T-cell (primary cell): ENCODE measurements at regions not wholly inside any gene's neighbourhood (a gene's known extent, or its start where the extent isn't known, plus 50 kb on each side); places are given as distances from the start of the nearest gene placed in this dataset.

ENCODE experiments used
- ATAC-seq, 4 experiments: fragments of 200-7000 bp in 3 of 4; fragments of 150-1000 bp in 1 of 4; cut with Tn5 transposase; replicated peaks in 1 of 4; 1 replicate in 3 of 4; 2 replicates in 1 of 4; pipeline ENCODE4 v1.10.0; 2021; ENCODE audit warnings: moderate library complexity in 3 of 4, mild to moderate bottlenecking in 2 of 4, moderate number of reproducible peaks in 1 of 4
- CTCF ChIA-PET, 2 donors: fragments of 300-600 bp; sonication (Branson Sonifier 250); formaldehyde crosslinking; loops; one replicate each; lab custom pipeline; 2022; ENCODE audit warnings: antibody characterized with exemption in 2 of 2; lab: Charles Lee
- POLR2A ChIA-PET, 2 donors: fragments of 300-600 bp; sonication (Branson Sonifier 250); formaldehyde crosslinking; loops; one replicate each; lab custom pipeline; 2022; ENCODE audit warnings: antibody characterized with exemption in 2 of 2; lab: Charles Lee
- DNase-seq, 35 experiments: peaks; one replicate each; pipeline versions ENCODE4 v3.0.0 to v3.0.0-alpha.2; 2013 to 2023
- H3K27ac ChIP-seq: one replicate; pipeline ENCODE4 v1.5.1; 2013; ENCODE audit warnings: low read length
- H3K27me3 ChIP-seq, 2 experiments: replicated peaks in 1 of 2; 1 replicate in 1 of 2; 2 replicates in 1 of 2; pipeline versions ENCODE4 v1.6.1 to v1.7.0; 2013; ENCODE audit warnings: low read length in 1 of 2, mixed read lengths in 1 of 2; ENCODE audit not compliant: control insufficient read depth in 2 of 2, insufficient read depth in 2 of 2; ENCODE audit errors: extremely low read depth in 1 of 2
- H3K36me3 ChIP-seq, 2 donors: 1 replicate in 1 of 2; 2 replicates in 1 of 2; pipeline versions ENCODE4 v1.6.1 to v1.7.0; 2013; ENCODE audit warnings: low read length in 1 of 2; ENCODE audit not compliant: control insufficient read depth in 2 of 2, insufficient read depth in 1 of 2; ENCODE audit errors: extremely low read depth in 1 of 2
- H3K4me1 ChIP-seq, 2 experiments: 1 replicate in 1 of 2; 2 replicates in 1 of 2; pipeline versions ENCODE4 v1.6.1 to v1.7.0; 2013; ENCODE audit warnings: low read length in 2 of 2, mixed read lengths in 1 of 2; ENCODE audit not compliant: insufficient read depth in 2 of 2, control insufficient read depth in 1 of 2; ENCODE audit errors: extremely low read depth in 1 of 2
- H3K4me3 ChIP-seq, 2 donors: 1 replicate in 1 of 2; 2 replicates in 1 of 2; pipeline versions ENCODE4 v1.5.1 to v1.7.0; 2013; ENCODE audit warnings: mild to moderate bottlenecking in 2 of 2, low read length in 1 of 2, moderate library complexity in 1 of 2; ENCODE audit not compliant: control insufficient read depth in 1 of 2; ENCODE audit errors: extremely low read depth in 1 of 2
- H3K9me3 ChIP-seq: 2 replicates; pipeline ENCODE4 v1.7.0; 2013
- H3K27ac Mint-ChIP-seq, 2 donors: one replicate each; pipeline ENCODE4 v1.8.0; 2020 to 2021; ENCODE audit warnings: mild to moderate bottlenecking in 2 of 2, mixed read lengths in 2 of 2
- H3K27me3 Mint-ChIP-seq, 2 donors: one replicate each; pipeline ENCODE4 v1.8.0; 2021 to 2022; ENCODE audit warnings: mixed read lengths in 2 of 2
- H3K36me3 Mint-ChIP-seq: one replicate; pipeline ENCODE4 v1.8.0; 2021; ENCODE audit warnings: mixed read lengths
- H3K4me1 Mint-ChIP-seq, 3 donors: one replicate each; pipeline ENCODE4 v1.8.0; 2020 to 2022; ENCODE audit warnings: mixed read lengths in 3 of 3, mild to moderate bottlenecking in 1 of 3
- H3K4me3 Mint-ChIP-seq, 3 donors: one replicate each; pipeline ENCODE4 v1.8.0; 2020 to 2022; ENCODE audit warnings: mild to moderate bottlenecking in 3 of 3, mixed read lengths in 3 of 3, moderate library complexity in 3 of 3
- H3K9me3 Mint-ChIP-seq, 3 donors: one replicate each; pipeline ENCODE4 v1.8.0; 2020 to 2022; ENCODE audit warnings: mixed read lengths in 3 of 3
- WGBS: methylation state at CpG from one replicate; pipeline ENCODE4 v1.1.5; 2013; ENCODE audit warnings: missing lambda C conversion rate; ENCODE audit not compliant: insufficient coverage; 5-methylcytosine and 5-hydroxymethylcytosine counted together

DNA sequence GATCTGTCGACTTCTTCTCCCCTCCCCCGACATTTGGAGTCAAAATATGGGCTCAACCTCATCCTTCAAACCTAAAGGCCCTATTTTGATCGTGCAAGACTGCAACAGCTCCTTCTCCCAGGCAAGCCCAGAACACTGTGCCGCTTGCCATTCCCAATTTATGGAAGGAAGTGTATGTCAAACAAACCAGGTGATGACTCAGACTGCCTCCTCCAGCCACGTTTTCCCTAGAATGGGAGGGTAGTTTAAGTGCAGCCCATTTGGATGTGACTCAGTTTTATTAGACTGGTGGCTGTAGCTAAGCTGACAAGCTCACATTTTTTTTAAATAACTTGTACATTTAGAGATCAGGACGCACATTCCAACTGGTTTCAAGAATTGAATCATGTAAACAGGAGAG lies 570.4 kb upstream of the DIPK2B start:
- Mint-ChIP-seq H3K27me3 (no peaks in the 10 kb centered on the region), H3K4me1 (peaks cover 32 to 54% (median 45%) of the 10 kb centered on the region in 3 donors), H3K27ac (peak overlapping the region; percentile 93 to 97), H3K9me3 (no peaks in the 10 kb centered on the region), H3K4me3 (peak overlapping the region; percentile 67 to 79 (median 76)), H3K36me3 (no peaks in the 10 kb centered on the region)
- no peaks in the 10 kb centered on the region for H3K36me3 ChIP-seq
- H3K4me1 ChIP-seq = peaks cover 4 to 14% of the 10 kb centered on the region in 2 experiments
- H3K4me3 ChIP-seq = peak overlapping the region in 1 of 2 donors; percentile 26
- peak overlapping the region; percentile 91 for H3K27ac ChIP-seq
- ATAC-seq (no peak), DNase-seq (peak in 1 of 35 experiments; percentile 19)
- H3K9me3 ChIP-seq = no peaks in the 10 kb centered on the region
- no peaks in the 10 kb centered on the region for H3K27me3 ChIP-seq
- POLR2A ChIA-PET = interaction anchor here (0.6 to 2.1 kb wide), 3 partner anchors 13 to 898 kb away, joined by 3 to 12 read pairs (median 6); no protein-coding TSS in a partner anchor
- CTCF ChIA-PET = interaction anchor here (0.6 to 1.4 kb wide), 3 partner anchors 17 to 35 kb away, joined by 3 read pairs; no protein-coding TSS in a partner anchor
- no CpG with 5 or more reads among the region's 6 CpGs for WGBS

DNA sequence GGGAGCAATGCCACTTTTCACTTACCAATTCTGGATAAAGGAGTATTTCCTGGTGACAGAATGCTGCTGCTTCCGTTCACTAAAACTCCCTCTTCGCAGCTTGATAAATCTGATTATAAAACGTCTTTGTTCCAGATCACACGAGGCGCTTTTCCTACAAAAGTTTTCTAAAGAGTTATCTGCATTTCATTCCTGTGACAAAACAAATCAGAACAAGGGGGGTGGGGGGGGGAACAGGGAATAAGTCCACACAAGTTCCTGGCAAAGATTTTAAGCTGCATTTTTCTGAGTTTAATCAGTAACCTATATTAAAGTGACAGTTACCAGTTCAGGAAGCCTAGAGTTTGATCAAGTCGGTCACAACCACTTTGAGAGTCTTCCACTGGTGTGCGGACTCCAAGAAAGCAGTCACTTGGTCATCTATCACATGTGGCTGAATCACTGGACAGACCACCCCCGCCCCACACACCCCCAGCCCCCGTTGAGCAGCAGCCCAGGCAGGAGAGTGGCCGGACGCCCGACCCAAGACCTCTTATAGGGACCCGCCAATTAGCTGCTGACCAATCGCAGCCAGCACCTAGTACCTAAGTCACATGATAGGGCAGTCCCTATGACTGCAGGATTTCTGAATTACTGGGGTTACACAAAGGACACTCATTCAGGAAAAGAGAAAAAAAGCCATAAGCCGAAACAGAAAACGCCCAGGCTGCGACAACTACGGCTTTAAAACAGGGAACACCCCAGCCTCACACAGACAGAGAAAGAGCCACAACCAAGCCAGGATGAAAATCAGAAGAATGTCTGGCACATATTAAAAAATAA lies 569.3 kb upstream of the DIPK2B start:
- DNase-seq = peak in 7 of 35 experiments; percentile 0 to 60 (median 11)
- no peaks in the 10 kb centered on the region for H3K9me3 Mint-ChIP-seq
- Histone ChIP-seq H3K36me3 (no peaks in the 10 kb centered on the region), H3K27ac (peak overlapping the region; percentile 91), H3K4me3 (peak overlapping the region; percentile 40 to 55), H3K9me3 (no peaks in the 10 kb centered on the region), H3K4me1 (peaks cover 4 to 20% of the 10 kb centered on the region in 2 experiments), H3K27me3 (no peaks in the 10 kb centered on the region)
- H3K4me3 Mint-ChIP-seq = peak overlapping the region; percentile 76 to 94 (median 83)
- H3K27me3 Mint-ChIP-seq = no peaks in the 10 kb centered on the region
- peak; percentile 14 to 38 (median 24) for ATAC-seq
- WGBS = 0% methylated on average over 3 of the region's 18 CpGs
- no peaks in the 10 kb centered on the region for H3K36me3 Mint-ChIP-seq
- POLR2A ChIA-PET = interaction anchor here (0.5 to 1.5 kb wide), 8 partner anchors 10 to 45 kb away, joined by 3 to 9 read pairs (median 4); no protein-coding TSS in a partner anchor
- peak overlapping the region; percentile 93 to 97 for H3K27ac Mint-ChIP-seq
- H3K4me1 Mint-ChIP-seq = peaks cover 38 to 63% (median 55%) of the 10 kb centered on the region in 3 donors
- CTCF ChIA-PET = interaction anchor here (0.6 to 1.6 kb wide), 6 partner anchors 11 to 1956 kb away, joined by 3 to 8 read pairs (median 4); no protein-coding TSS in a partner anchor

DNA sequence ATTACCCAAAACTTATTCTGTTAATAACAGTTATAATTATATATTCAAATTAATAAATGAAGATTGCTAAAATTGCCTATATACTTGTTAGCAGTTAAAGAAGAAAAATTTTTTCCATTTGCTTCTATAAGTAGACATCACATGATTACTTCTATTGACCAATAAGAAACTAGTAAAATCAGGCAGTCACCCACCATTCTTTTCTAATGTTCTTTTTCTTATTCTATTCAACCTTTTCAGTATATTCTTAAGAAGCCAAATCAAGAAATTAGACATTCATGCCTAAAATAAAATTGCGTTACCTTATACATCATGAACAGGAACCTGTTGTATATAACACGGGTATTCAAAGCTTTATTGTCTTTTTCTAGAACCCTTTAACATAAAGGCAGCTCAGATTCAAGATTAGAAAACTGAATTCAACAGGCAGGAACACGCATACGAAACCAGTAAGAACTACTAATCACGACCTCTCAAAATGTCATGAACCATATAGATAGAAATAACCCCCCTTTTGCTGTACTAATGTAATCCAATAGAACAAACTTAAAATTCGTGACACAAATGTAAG lies 568.1 kb upstream of the DIPK2B start:
- Mint-ChIP-seq H3K36me3 (no peaks in the 10 kb centered on the region), H3K9me3 (no peaks in the 10 kb centered on the region), H3K4me3 (peak overlapping the region; percentile 76 to 94 (median 83)), H3K4me1 (peaks cover 38 to 58% (median 53%) of the 10 kb centered on the region in 3 donors), H3K27me3 (no peaks in the 10 kb centered on the region), H3K27ac (peak overlapping the region; percentile 93 to 97)
- peak overlapping the region; percentile 91 for H3K27ac ChIP-seq
- ChIA-PET CTCF (interaction anchor here in 1 of 2 donors (0.6 to 1.6 kb wide), 2 partner anchors 33 to 82 kb away, joined by 4 to 8 read pairs; no protein-coding TSS in a partner anchor), POLR2A (interaction anchor here in 1 of 2 donors (0.5 to 1.5 kb wide), 6 partner anchors 9 to 1868 kb away, joined by 3 to 9 read pairs (median 4); no protein-coding TSS in a partner anchor)
- H3K4me3 ChIP-seq = peak overlapping the region; percentile 40 to 55
- no peaks in the 10 kb centered on the region for H3K27me3 ChIP-seq
- DNase-seq (no peak), ATAC-seq (no peak)
- no CpG with 5 or more reads among the region's 6 CpGs for WGBS
- H3K9me3 ChIP-seq = no peaks in the 10 kb centered on the region
- peaks cover 4 to 24% of the 10 kb centered on the region in 2 experiments for H3K4me1 ChIP-seq
- H3K36me3 ChIP-seq = no peaks in the 10 kb centered on the region

- H3K4me3 ChIP-seq = peak overlapping the region in 1 of 2 donors; percentile 34
- peaks cover 4 to 24% of the 10 kb centered on the region in 2 experiments for H3K4me1 ChIP-seq
- no peaks in the 10 kb centered on the region for H3K9me3 ChIP-seq
- POLR2A ChIA-PET = interaction anchor here in 1 of 2 donors (0.6 to 1.1 kb wide), 5 partner anchors 9 to 135 kb away, joined by 3 to 5 read pairs (median 3); no protein-coding TSS in a partner anchor
- peak in 1 of 4 experiments; percentile 43 for ATAC-seq
- H3K4me1 Mint-ChIP-seq = peaks cover 44 to 61% (median 48%) of the 10 kb centered on the region in 3 donors
- peak in 1 of 35 experiments; percentile 49 for DNase-seq
- H3K27ac Mint-ChIP-seq = peak overlapping the region; percentile 86 to 93
- no peaks in the 10 kb centered on the region for H3K9me3 Mint-ChIP-seq
- H3K36me3 Mint-ChIP-seq = peaks cover under 1% of the 10 kb centered on the region
- H3K4me3 Mint-ChIP-seq = peak overlapping the region; percentile 60 to 76 (median 76)
- WGBS = no CpG with 5 or more reads among the region's 3 CpGs
- CTCF ChIA-PET = no interaction called here
- H3K27me3 ChIP-seq = no peaks in the 10 kb centered on the region
- no peaks in the 10 kb centered on the region for H3K27me3 Mint-ChIP-seq
- H3K36me3 ChIP-seq = no peaks in the 10 kb centered on the region
- H3K27ac ChIP-seq = peak overlapping the region; percentile 91
Measured at GRCh38 chrX:45766981-45767501, 566.4 kb upstream of the DIPK2B start.

GRCh38 chrX:45765767-45766166 lies 565.1 kb upstream of the DIPK2B start:
- Mint-ChIP-seq H3K9me3 (no peaks in the 10 kb centered on the region), H3K4me3 (peak overlapping the region in 2 of 3 donors; percentile 20 to 31), H3K27me3 (peaks cover 0 to 1% of the 10 kb centered on the region in 2 donors), H3K4me1 (peaks cover 38 to 58% (median 43%) of the 10 kb centered on the region in 3 donors), H3K36me3 (peaks cover 3% of the 10 kb centered on the region), H3K27ac (peak overlapping the region; percentile 59 to 78)
- Histone ChIP-seq H3K27me3 (no peaks in the 10 kb centered on the region), H3K9me3 (no peaks in the 10 kb centered on the region), H3K36me3 (no peaks in the 10 kb centered on the region), H3K27ac (peak overlapping the region; percentile 91), H3K4me3 (no peak overlapping the region), H3K4me1 (peaks cover 0 to 19% of the 10 kb centered on the region in 2 experiments)
- ChIA-PET POLR2A (interaction anchor here in 1 of 2 donors (0.7 kb wide), 1 partner anchor 51 kb away, joined by 3 read pairs; no protein-coding TSS in a partner anchor), CTCF (interaction anchor here in 1 of 2 donors (1.1 kb wide), 2 partner anchors 35 to 36 kb away, joined by 3 to 6 read pairs; no protein-coding TSS in a partner anchor)
- WGBS = no CpG with 5 or more reads among the region's 4 CpGs
- peak in 2 of 4 experiments; percentile 12 to 20 for ATAC-seq
- peak in 1 of 35 experiments; percentile 30 for DNase-seq
